ENCODE measurements at regions not wholly inside any gene's neighbourhood (a gene's known extent, or its start where the extent isn't known, plus 50 kb on each side); places are given as distances from the start of the nearest gene placed in this dataset.

DNA sequence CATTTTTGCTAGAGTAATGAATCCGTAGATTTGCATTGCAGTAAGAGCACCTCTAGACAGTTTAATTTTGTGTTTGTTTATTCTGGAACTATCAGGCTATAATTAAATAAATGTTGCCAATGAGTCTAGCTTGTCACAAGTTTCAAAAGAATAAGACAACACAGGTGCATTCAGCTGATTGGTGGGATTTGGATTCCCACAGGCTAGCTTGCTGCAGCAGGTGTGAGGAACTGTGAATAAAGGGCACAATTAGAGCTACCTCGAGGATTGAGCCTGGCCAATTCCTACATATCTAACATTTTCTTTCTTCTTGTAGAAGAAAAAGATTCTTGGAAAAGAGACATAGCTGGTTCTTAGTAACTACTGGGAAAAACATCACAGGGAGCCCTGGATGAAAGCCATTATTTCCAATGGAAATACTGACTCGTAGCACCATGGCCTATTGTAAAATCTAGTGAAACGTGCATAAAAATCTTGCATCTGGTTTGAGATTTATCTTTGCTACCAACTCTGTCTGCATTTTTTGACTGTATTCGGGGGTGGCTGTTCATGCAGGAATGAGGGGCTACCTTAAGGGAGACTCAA, 360.9 kb downstream of the FGF9 start (continued):
- TF ChIP-seq, protein P1, sequence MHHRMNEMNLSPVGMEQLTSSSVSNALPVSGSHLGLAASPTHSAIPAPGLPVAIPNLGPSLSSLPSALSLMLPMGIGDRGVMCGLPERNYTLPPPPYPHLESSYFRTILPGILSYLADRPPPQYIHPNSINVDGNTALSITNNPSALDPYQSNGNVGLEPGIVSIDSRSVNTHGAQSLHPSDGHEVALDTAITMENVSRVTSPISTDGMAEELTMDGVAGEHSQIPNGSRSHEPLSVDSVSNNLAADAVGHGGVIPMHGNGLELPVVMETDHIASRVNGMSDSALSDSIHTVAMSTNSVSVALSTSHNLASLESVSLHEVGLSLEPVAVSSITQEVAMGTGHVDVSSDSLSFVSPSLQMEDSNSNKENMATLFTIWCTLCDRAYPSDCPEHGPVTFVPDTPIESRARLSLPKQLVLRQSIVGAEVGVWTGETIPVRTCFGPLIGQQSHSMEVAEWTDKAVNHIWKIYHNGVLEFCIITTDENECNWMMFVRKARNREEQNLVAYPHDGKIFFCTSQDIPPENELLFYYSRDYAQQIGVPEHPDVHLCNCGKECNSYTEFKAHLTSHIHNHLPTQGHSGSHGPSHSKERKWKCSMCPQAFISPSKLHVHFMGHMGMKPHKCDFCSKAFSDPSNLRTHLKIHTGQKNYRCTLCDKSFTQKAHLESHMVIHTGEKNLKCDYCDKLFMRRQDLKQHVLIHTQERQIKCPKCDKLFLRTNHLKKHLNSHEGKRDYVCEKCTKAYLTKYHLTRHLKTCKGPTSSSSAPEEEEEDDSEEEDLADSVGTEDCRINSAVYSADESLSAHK (tag by site-specific recombination; IDR thresholded peaks at IDR 0.05) = no peak
- TF ChIP-seq, protein P2, sequence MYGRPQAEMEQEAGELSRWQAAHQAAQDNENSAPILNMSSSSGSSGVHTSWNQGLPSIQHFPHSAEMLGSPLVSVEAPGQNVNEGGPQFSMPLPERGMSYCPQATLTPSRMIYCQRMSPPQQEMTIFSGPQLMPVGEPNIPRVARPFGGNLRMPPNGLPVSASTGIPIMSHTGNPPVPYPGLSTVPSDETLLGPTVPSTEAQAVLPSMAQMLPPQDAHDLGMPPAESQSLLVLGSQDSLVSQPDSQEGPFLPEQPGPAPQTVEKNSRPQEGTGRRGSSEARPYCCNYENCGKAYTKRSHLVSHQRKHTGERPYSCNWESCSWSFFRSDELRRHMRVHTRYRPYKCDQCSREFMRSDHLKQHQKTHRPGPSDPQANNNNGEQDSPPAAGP (tag by site-specific recombination; IDR thresholded peaks at IDR 0.05) = no peak
- TF ChIP-seq ZNF223 (tag by site-specific recombination; IDR thresholded peaks at IDR 0.05) (no peak), ZNF175 (tag by site-specific recombination; IDR thresholded peaks at IDR 0.05) (no peak), ZNF514 (tag by site-specific recombination; IDR thresholded peaks at IDR 0.05) (no peak)

DNA sequence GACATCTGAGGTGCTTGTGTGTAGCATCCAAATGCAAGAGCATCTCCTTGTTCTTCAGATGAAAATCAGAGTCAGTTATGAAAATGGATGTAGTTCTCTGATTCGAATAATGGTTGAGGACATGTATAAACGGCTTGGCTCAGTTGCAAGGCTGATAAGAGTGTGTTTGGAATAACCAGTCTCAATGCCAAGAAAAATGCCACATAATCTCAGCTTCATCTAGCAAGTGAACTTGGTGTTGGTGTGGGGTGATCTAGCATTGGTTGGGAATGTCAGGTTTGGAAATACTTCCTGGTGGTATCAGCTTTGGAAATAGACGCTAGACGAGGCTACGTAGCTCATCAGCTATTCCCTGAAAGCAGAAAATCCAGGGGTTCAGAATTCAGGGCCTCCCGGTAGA, 362.0 kb downstream of the FGF9 start:
- CTCF ChIA-PET = no interaction called here
- POLR2A ChIA-PET = no interaction called here

DNA sequence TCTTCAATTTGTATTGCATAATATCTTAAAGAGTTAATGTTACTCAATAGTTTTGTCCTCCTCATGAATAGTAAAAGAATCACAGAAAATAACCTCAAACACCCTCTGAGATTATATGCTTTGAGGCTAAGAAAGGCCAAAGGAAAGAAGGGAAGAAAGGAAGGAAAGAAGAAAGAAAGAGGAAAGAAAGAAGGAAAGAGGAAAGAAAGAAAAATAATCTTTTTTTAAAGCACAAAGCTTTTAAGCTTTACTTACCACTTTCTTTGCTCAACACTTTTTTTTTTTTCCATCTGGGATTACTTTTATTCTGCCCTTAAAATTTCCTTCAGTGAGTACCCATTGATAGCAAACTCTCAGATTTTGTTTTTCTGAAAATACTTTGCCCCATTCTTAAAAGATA, 369.1 kb downstream of the FGF9 start:
- H3K4me3 ChIP-seq (ENCODE audit: low read depth, low read length) = no peak overlapping the region
- H3K36me3 ChIP-seq (ENCODE audit: control insufficient read depth in 2 of 2, insufficient read depth in 1 of 2, low read length in 2 of 2) = no peaks in the 10 kb centered on the region
- CTCF ChIA-PET = no interaction called here
- H3K9me3 ChIP-seq (ENCODE audit: control insufficient read depth, insufficient read depth, low read depth, low read length) = no peaks in the 10 kb centered on the region
- H3K4me1 ChIP-seq (ENCODE audit: control insufficient read depth, insufficient read depth, low read length) = no peaks in the 10 kb centered on the region
- POLR2A ChIA-PET = no interaction called here
- H3K27ac ChIP-seq (ENCODE audit: extremely low read depth, low read depth, low read length) = no peak overlapping the region
- TF ChIP-seq, protein P3, sequence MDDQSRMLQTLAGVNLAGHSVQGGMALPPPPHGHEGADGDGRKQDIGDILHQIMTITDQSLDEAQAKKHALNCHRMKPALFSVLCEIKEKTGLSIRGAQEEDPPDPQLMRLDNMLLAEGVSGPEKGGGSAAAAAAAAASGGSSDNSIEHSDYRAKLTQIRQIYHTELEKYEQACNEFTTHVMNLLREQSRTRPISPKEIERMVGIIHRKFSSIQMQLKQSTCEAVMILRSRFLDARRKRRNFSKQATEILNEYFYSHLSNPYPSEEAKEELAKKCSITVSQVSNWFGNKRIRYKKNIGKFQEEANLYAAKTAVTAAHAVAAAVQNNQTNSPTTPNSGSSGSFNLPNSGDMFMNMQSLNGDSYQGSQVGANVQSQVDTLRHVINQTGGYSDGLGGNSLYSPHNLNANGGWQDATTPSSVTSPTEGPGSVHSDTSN (CRISPR knock-in tag; IDR thresholded peaks at IDR 0.05) = no peak
- TF ChIP-seq ZNF2 (tag by site-specific recombination; IDR thresholded peaks at IDR 0.05) = no peak
- TF ChIP-seq SP2 (tag by site-specific recombination; IDR thresholded peaks at IDR 0.05) = no peak
- TF ChIP-seq, protein P4, sequence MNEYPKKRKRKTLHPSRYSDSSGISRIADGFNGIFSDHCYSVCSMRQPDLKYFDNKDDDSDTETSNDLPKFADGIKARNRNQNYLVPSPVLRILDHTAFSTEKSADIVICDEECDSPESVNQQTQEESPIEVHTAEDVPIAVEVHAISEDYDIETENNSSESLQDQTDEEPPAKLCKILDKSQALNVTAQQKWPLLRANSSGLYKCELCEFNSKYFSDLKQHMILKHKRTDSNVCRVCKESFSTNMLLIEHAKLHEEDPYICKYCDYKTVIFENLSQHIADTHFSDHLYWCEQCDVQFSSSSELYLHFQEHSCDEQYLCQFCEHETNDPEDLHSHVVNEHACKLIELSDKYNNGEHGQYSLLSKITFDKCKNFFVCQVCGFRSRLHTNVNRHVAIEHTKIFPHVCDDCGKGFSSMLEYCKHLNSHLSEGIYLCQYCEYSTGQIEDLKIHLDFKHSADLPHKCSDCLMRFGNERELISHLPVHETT (tag by site-specific recombination; IDR thresholded peaks at IDR 0.05) = no peak
- no peak for TF ChIP-seq GLIS2 (tag by site-specific recombination; IDR thresholded peaks at IDR 0.05)
- no peak for TF ChIP-seq ZNF610 (tag by site-specific recombination; IDR thresholded peaks at IDR 0.05; ENCODE audit: borderline replicate concordance)
- TF ChIP-seq, protein P5, sequence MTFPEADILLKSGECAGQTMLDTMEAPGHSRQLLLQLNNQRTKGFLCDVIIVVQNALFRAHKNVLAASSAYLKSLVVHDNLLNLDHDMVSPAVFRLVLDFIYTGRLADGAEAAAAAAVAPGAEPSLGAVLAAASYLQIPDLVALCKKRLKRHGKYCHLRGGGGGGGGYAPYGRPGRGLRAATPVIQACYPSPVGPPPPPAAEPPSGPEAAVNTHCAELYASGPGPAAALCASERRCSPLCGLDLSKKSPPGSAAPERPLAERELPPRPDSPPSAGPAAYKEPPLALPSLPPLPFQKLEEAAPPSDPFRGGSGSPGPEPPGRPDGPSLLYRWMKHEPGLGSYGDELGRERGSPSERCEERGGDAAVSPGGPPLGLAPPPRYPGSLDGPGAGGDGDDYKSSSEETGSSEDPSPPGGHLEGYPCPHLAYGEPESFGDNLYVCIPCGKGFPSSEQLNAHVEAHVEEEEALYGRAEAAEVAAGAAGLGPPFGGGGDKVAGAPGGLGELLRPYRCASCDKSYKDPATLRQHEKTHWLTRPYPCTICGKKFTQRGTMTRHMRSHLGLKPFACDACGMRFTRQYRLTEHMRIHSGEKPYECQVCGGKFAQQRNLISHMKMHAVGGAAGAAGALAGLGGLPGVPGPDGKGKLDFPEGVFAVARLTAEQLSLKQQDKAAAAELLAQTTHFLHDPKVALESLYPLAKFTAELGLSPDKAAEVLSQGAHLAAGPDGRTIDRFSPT (tag by site-specific recombination; IDR thresholded peaks at IDR 0.05) = no peak
- TF ChIP-seq ZNF510 (tag by site-specific recombination; IDR thresholded peaks at IDR 0.05; ENCODE audit: insufficient replicate concordance) = no peak
- no peak for TF ChIP-seq KLF10 (tag by site-specific recombination; IDR thresholded peaks at IDR 0.05)

More for the DNA sequence above, 362.0 kb downstream of the FGF9 start:
- no peaks in the 10 kb centered on the region for H3K9me3 ChIP-seq (ENCODE audit: control insufficient read depth, insufficient read depth, low read depth, low read length)
- H3K4me3 ChIP-seq (ENCODE audit: low read depth, low read length) = no peak overlapping the region
- H3K36me3 ChIP-seq (ENCODE audit: control insufficient read depth in 2 of 2, insufficient read depth in 1 of 2, low read length in 2 of 2) = no peaks in the 10 kb centered on the region
- H3K4me1 ChIP-seq (ENCODE audit: control insufficient read depth, insufficient read depth, low read length) = no peaks in the 10 kb centered on the region
- TF ChIP-seq, protein P6, sequence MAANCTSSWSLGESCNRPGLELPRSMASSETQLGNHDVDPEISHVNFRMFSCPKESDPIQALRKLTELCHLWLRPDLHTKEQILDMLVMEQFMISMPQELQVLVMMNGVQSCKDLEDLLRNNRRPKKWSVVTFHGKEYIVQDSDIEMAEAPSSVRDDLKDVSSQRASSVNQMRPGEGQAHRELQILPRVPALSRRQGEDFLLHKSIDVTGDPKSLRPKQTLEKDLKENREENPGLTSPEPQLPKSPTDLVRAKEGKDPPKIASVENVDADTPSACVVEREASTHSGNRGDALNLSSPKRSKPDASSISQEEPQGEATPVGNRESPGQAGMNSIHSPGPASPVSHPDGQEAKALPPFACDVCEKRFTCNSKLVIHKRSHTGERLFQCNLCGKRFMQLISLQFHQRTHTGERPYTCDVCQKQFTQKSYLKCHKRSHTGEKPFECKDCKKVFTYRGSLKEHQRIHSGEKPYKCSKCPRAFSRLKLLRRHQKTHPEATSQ (tag by site-specific recombination; IDR thresholded peaks at IDR 0.05) = no peak
- TF ChIP-seq ZNF544 (tag by site-specific recombination; IDR thresholded peaks at IDR 0.05) (no peak), KLF7 (tag by site-specific recombination; IDR thresholded peaks at IDR 0.05; ENCODE audit: borderline replicate concordance) (no peak), ZNF324 (tag by site-specific recombination; IDR thresholded peaks at IDR 0.05) (no peak), SETDB1 (IDR thresholded peaks at IDR 0.05; ENCODE audit: insufficient read length, low read length) (no peak)
- TF ChIP-seq, protein P1 (tag by site-specific recombination; IDR thresholded peaks at IDR 0.05) = no peak
- no peak overlapping the region for H3K27ac ChIP-seq (ENCODE audit: extremely low read depth, low read depth, low read length)
